ENCODE measurements at regions not wholly inside any gene's neighbourhood (a gene's known extent, or its start where the extent isn't known, plus 50 kb on each side); places are given as distances from the start of the nearest gene placed in this dataset.

DNA sequence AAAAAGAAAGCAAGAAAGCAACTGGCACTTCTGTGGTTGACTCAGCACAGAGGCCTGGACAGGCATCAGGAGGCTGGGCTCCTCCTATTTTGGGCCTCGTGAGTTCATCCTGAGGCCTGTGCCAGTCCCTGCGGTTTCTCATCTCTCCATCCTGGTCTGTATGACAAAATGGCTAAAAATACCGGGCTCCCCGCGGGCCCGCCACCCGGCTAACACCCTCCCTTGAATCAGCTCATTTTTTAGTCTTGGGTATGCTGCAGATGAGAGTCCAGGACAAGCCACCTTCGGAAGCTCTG is 62.3 kb upstream of the YWHAQ start:
- CTCF ChIA-PET = interaction anchor here (1.7 kb wide), 1 partner anchor 77 kb away, joined by 6 read pairs; no protein-coding TSS in a partner anchor
- DNase-seq (ENCODE audit: low read depth, low spot score) = no peak
- H3K4me3 ChIP-seq (ENCODE audit: low read depth, low read length) = no peak overlapping the region
- TF ChIP-seq CTCF (IDR thresholded peaks at IDR 0.05; ENCODE audit: insufficient read depth, low read length, missing control alignments) = no peak
- POLR2A ChIA-PET = interaction anchor here (0.6 kb wide), 1 partner anchor 120 kb away, joined by 4 read pairs; no protein-coding TSS in a partner anchor

- H3K4me3 ChIP-seq (ENCODE audit: low read depth, low read length) = no peak overlapping the region
- no peak for TF ChIP-seq CTCF (IDR thresholded peaks at IDR 0.05; ENCODE audit: insufficient read depth, low read length, missing control alignments)
- POLR2A ChIA-PET = no interaction called here
- CTCF ChIA-PET = interaction anchor here (1.7 kb wide), 1 partner anchor 77 kb away, joined by 6 read pairs; no protein-coding TSS in a partner anchor
- DNase-seq (ENCODE audit: low read depth, low spot score) = no peak
Measured at GRCh38 chr2:9693646-9694045, 62.8 kb upstream of the YWHAQ start.

DNA sequence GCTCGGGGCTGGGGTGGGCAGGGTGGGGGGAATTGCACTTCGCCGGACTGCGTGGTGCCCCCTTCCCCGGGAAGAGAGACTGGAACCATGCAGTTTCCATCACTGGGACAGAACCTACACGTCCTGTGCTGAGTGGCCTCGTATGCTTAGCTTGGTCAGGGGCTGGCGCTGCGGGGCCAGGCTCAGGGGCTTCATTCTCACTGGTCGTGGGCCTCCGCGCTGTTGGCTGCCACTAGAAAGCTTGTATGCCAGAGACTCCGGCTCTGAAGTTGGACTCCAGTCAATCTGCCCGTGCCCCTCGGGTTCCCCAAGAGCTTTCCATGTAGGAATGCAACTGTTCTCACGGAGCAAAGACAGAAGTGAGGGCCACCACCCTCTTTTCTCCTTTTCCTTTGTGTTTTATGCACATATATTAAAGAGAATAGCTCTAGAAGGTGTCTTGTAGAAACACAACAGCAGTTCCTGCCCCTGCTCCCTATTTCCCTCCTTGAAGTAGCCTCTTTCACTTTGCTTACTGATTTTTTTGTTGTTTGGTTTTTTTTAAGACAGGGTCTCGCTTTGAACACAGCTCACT is 64.0 kb upstream of the YWHAQ start:
- no peak overlapping the region for H3K4me3 ChIP-seq (ENCODE audit: low read depth, low read length)
- no peak for DNase-seq (ENCODE audit: low read depth, low spot score)
- no peak for TF ChIP-seq CTCF (IDR thresholded peaks at IDR 0.05; ENCODE audit: insufficient read depth, low read length, missing control alignments)
- POLR2A ChIA-PET = interaction anchor here (0.7 kb wide), 1 partner anchor 76 kb away, joined by 3 read pairs; no protein-coding TSS in a partner anchor
- CTCF ChIA-PET = interaction anchor here (0.9 kb wide), 1 partner anchor 19 kb away, joined by 4 read pairs; no protein-coding TSS in a partner anchor

- ChIA-PET POLR2A (no interaction called here), CTCF (no interaction called here)
- no peak for TF ChIP-seq CTCF (IDR thresholded peaks at IDR 0.05; ENCODE audit: insufficient read depth, low read length, missing control alignments)
- no peak for DNase-seq (ENCODE audit: low read depth, low spot score)
- H3K4me3 ChIP-seq (ENCODE audit: low read depth, low read length) = no peak overlapping the region
Measured at GRCh38 chr2:9695941-9696340, 65.1 kb upstream of the YWHAQ start.

DNA sequence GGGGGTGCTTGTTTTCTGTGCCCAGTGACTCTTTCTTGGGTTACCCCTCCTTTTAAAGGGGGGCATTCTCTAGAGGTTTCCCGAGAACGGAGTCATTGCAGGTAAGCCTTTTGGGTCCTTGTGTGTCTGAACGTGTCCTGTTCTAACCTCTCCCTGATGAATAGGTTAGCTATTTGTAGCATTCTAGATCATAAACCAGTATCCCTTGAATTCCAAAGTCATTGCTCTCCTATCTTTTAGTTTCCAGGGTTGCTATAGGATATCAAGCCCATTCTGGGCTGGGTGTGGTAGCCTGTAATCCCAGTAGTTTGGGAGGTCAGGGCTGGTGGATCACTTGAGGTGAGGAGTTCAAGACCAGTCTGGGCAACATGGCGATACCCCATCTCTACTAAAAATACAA is 65.9 kb upstream of the YWHAQ start:
- POLR2A ChIA-PET = no interaction called here
- H3K4me3 ChIP-seq (ENCODE audit: low read depth, low read length) = no peak overlapping the region
- CTCF ChIA-PET = no interaction called here
- TF ChIP-seq CTCF (IDR thresholded peaks at IDR 0.05; ENCODE audit: insufficient read depth, low read length, missing control alignments) = no peak
- no peak for DNase-seq (ENCODE audit: low read depth, low spot score)

DNA sequence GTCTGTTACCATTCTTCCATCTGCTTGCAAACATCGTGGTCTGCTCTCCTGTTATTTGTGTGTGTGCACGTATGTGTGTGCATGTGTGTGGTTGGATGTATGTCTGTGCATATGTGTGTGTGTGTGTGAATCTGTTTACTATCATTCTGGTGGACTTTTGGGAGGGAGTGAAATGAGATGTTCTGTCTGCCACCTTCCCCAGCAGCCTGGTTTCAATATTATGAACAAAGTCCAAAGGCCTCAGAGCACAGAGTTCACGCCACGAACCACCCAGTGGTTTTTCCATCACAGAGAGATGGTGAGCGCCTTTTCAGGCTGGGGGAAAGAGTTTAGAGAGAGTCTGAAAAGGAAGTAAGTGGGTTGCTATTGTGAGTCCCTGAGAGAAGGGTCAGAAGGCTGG is 67.1 kb upstream of the YWHAQ start:
- ChIA-PET CTCF (no interaction called here), POLR2A (no interaction called here)
- H3K4me3 ChIP-seq (ENCODE audit: low read depth, low read length) = no peak overlapping the region
- TF ChIP-seq CTCF (IDR thresholded peaks at IDR 0.05; ENCODE audit: insufficient read depth, low read length, missing control alignments) = no peak
- no peak for DNase-seq (ENCODE audit: low read depth, low spot score)

Measured in AG04449 (cell line).